ENCODE measurements at regions not wholly inside any gene's neighbourhood (a gene's known extent, or its start where the extent isn't known, plus 50 kb on each side); places are given as distances from the start of the nearest gene placed in this dataset.

GRCh38 chr7:91520645-91521044 is 256.4 kb downstream of the FZD1 start:
- Histone ChIP-seq H3K4me1 (no peaks in the 10 kb centered on the region), H3K9me3 (no peaks in the 10 kb centered on the region), H3K27ac (no peak overlapping the region), H3K36me3 (ENCODE audit: low read depth, missing control alignments) (peaks cover 3% of the 10 kb centered on the region), H3K4me3 (no peak overlapping the region), H3K27me3 (no peaks in the 10 kb centered on the region)
- TF ChIP-seq CTCF (IDR thresholded peaks at IDR 0.05), result no peak
- TF ChIP-seq POLR2A (IDR thresholded peaks at IDR 0.05), result no peak
- 73 to 93% methylated on average over 1 of the region's 1 CpG for WGBS, 2 donors
- intact Hi-C loops (cut with DNase I; ENCODE audit: low total_unique reads), result no loop called here
- no peak for DNase-seq

- intact Hi-C loops (cut with DNase I; ENCODE audit: low total_unique reads), result no loop called here
- no peak for TF ChIP-seq CTCF (IDR thresholded peaks at IDR 0.05)
- no peak for TF ChIP-seq POLR2A (IDR thresholded peaks at IDR 0.05)
- Histone ChIP-seq H3K27ac (no peak overlapping the region), H3K9me3 (no peaks in the 10 kb centered on the region), H3K4me3 (no peak overlapping the region), H3K4me1 (no peaks in the 10 kb centered on the region), H3K36me3 (ENCODE audit: low read depth, missing control alignments) (peaks cover 3% of the 10 kb centered on the region), H3K27me3 (no peaks in the 10 kb centered on the region)
- DNase-seq, result no peak
Observed at GRCh38 chr7:91526404-91526803, 262.2 kb downstream of the FZD1 start.

- H3K27me3 ChIP-seq, result no peaks in the 10 kb centered on the region
- no peaks in the 10 kb centered on the region for H3K9me3 ChIP-seq
- 96% methylated on average over 5 of the region's 5 CpGs for WGBS, 2 donors
- TF ChIP-seq POLR2A (IDR thresholded peaks at IDR 0.05) (no peak), CTCF (IDR thresholded peaks at IDR 0.05) (no peak)
- H3K27ac ChIP-seq, result no peak overlapping the region
- no peaks in the 10 kb centered on the region for H3K4me1 ChIP-seq
- no peak for DNase-seq
- no peak overlapping the region for H3K4me3 ChIP-seq
- intact Hi-C loops (cut with DNase I; ENCODE audit: low total_unique reads), result no loop called here
- H3K36me3 ChIP-seq (ENCODE audit: low read depth, missing control alignments), result peaks cover 3% of the 10 kb centered on the region
Observed at GRCh38 chr7:91527460-91527859, 263.2 kb downstream of the FZD1 start.

- Histone ChIP-seq H3K9me3 (no peaks in the 10 kb centered on the region), H3K36me3 (ENCODE audit: low read depth, missing control alignments) (no peaks in the 10 kb centered on the region), H3K27me3 (no peaks in the 10 kb centered on the region), H3K4me3 (no peak overlapping the region), H3K27ac (no peak overlapping the region), H3K4me1 (no peaks in the 10 kb centered on the region)
- DNase-seq, result no peak
- TF ChIP-seq POLR2A (IDR thresholded peaks at IDR 0.05) (no peak), CTCF (IDR thresholded peaks at IDR 0.05) (no peak)
- 43 to 67% methylated on average over 1 of the region's 1 CpG for WGBS, 2 donors
- intact Hi-C loops (cut with DNase I; ENCODE audit: low total_unique reads), result no loop called here
Observed at GRCh38 chr7:91533996-91534395, 269.8 kb downstream of the FZD1 start.

- intact Hi-C loops (cut with DNase I; ENCODE audit: low total_unique reads), result no loop called here
- WGBS, 2 donors, result 30 to 38% methylated on average over 9 of the region's 9 CpGs
Observed at GRCh38 chr7:91537260-91538152, 273.3 kb downstream of the FZD1 start.

More at GRCh38 chr7:91537260-91538152, 273.3 kb downstream of the FZD1 start:
- no peak for TF ChIP-seq CTCF (IDR thresholded peaks at IDR 0.05)
- TF ChIP-seq POLR2A (IDR thresholded peaks at IDR 0.05), result no peak
- Histone ChIP-seq H3K9me3 (no peaks in the 10 kb centered on the region), H3K27me3 (no peaks in the 10 kb centered on the region), H3K36me3 (ENCODE audit: low read depth, missing control alignments) (no peaks in the 10 kb centered on the region), H3K4me1 (no peaks in the 10 kb centered on the region), H3K4me3 (no peak overlapping the region), H3K27ac (no peak overlapping the region)
- DNase-seq, result no peak
